ENCODE measurements at regions not wholly inside any gene's neighbourhood (a gene's known extent, or its start where the extent isn't known, plus 50 kb on each side); places are given as distances from the start of the nearest gene placed in this dataset.
"Not testable (repeated sequence)": the region's sequence is repeated elsewhere in the genome, so short reads cannot be mapped to it uniquely, and the experiment has no call there.

DNA sequence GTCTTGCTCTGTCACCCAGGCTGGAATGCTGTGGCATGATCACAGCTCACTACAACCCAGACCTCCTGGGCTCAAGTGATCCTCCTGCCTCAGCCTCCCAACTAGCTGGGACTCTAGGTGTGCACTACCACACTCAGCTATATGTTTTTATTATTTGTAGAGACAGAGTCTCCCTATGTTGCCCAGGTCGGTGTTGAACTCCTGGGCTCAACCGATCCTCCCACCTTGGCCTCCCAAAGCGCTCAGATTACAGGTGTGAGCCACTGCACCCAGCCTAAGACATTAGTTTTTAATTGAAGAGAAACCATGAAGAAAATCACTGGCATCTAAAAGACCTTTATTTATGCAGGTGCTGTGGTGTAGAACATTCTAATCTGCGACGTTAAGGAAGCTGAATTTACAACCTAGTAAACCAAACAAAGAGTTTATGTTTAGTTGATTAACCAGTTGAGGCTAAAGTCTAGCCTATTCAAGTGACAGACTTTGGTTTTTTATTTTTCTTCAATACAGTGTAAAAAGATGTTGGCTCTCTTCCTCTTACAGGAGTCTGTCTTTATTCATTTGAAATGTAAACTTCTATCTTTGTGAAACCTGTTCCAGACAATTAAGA, 52.5 kb upstream of the NBL1 start:
- DNase-seq (ENCODE audit: low spot score) = no peak

DNA sequence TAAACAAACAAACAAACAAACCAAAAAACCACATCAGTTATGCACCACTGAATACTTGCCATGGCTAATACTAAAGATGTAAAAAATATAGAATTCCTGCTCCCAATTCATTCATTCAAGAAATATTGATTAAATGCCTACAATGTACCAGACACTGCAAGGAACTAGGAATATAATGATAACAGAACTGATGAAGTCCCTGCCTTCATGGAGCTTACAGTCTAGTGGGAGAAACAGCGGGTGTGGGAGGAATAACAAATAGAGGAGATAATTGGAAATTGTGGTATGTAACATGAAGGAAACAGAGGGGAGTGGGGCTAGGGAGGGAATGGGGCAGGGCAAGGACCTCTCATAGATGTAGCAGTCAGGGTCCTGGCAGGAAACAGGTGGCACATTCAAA, 58.6 kb upstream of the NBL1 start:
- DNase-seq (ENCODE audit: low spot score) = no peak

DNA sequence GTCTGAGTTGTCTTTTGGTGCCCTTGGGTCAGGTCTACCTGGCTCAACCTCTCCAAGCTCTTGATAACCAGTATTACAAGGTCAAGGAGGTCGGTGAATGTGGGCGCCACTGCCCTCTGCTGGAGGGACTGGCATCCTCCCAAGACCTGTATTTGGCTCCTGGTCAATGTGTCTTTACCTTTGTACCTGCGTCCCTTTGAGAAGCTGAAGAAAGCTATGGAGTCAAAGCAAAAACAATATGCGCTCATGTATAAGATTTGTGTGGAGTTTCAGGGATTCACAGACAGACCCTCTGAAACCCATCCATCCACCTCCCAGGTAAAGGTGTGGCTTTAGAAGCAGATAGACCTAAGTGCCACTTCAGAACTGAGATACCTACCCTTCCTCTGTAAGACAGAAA, 61.8 kb upstream of the NBL1 start:
- DNase-seq (ENCODE audit: low spot score) = peak; percentile 41

DNA sequence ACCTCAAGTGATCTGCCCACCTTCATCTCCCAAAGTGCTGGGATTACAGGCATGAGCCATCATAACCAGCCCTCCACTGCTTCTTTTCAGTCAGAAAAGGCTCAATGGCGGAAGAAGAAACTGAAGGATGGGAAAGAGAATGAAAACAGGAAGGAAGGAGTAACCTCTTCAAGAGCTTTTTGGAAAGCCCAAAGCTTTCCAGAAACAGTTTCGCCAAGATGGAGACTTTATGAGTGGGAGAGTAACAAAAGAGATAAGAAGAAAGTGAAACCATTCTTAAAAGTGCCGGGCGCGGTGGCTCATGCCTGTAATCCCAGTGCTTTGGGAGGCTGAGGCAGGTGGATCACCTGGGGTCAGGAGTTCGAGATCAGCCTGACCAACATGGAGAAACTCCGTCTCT, 62.7 kb upstream of the NBL1 start:
- no peak for DNase-seq (ENCODE audit: low spot score)

DNA sequence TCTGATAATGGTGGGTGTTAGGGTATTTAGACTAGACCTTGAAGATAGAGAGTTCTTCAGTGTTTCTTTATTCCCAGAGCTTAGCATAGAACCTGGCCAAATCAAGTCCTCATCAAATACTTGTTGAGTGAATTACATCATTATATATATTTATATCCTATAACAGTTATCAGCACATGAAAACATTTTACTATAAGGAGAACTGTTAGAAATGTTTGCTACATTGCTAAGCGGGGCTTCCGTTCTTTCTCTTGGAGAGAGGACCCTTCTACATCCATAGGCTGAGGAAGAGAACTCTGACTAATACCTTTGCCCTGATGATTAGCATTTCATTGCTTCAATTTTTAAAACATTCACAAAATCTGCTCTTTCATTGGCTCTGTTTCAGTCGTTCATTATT, 66.5 kb upstream of the NBL1 start:
- DNase-seq (ENCODE audit: low spot score) = no peak

DNA sequence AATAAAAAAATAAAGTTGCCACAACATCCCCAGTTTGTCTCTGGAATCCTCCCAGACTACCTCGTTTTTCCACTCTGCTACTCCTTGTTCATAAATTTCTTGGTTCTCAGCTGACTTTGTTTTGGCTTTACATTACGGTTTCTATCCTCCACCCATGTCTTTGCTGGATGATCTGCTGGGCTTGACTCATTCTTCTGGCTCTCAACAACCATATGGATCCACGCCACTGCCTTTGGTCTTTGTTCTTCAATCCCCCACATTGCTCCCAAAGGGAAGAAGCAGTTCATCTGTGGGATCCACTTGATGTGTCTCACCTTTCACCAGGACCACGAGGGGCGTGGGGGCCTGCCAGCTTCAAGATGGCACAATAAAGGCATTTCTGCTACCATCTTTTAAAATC, 67.1 kb upstream of the NBL1 start:
- no peak for DNase-seq (ENCODE audit: low spot score)

DNA sequence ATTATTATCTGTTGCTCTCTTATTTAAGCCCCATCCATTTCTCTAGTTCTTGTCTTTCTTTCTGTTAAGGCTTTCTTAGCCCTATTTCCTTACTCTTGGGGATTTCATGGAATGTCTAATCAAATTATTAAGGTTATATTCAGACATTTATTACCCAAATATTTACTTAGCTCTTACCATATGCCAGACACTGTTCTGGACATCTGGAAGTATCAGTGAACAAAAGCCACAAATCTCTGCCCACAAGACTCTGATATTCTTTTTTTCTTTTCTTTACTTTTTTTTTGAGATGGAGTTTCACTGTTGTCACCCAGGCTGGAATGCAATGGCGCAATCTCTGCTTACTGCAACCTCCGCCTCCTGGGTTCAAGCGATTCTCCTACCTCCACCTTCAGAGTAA, 74.3 kb upstream of the NBL1 start:
- no peak for DNase-seq (ENCODE audit: low spot score)

DNA sequence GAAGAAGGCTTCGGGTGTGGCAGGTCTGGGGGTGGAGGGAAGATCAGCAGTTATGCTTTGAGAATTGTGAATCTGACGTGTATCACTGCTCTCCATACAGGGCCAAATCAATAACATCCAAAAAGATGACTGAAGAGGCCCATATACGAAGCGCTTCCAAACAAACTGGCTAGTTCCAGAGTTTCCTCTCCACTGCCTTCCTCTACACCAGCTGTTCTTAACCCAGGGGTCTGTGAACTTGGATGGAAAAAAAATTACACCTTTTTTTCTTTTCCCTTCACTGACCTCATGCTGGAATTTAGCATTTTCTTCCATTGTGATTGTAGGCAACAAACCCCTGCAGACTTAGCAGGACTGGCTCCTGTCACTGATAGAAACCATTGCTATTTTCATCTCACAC, 77.1 kb upstream of the NBL1 start:
- DNase-seq (ENCODE audit: low spot score) = no peak

DNA sequence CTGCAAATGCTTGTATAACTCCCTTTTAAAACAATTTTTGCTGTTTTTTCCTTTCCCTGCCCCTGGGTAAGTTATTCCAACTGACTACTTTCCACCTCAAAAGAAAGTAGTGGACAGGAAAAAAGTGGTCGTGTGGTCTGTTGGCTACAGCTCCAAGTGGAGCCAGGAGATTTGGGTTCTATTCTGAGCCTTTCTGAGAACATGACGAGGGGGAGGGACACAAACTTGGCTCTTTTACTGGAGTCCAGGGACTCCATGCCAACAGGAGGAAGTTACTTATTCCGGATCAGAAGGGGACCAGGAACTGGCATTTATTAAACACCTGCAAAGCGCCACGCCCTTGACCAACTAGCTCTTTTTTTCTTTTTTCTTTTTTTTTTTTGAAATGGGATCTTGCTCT, 79.0 kb upstream of the CAPZB start:
- no peak for DNase-seq (ENCODE audit: low spot score)

DNA sequence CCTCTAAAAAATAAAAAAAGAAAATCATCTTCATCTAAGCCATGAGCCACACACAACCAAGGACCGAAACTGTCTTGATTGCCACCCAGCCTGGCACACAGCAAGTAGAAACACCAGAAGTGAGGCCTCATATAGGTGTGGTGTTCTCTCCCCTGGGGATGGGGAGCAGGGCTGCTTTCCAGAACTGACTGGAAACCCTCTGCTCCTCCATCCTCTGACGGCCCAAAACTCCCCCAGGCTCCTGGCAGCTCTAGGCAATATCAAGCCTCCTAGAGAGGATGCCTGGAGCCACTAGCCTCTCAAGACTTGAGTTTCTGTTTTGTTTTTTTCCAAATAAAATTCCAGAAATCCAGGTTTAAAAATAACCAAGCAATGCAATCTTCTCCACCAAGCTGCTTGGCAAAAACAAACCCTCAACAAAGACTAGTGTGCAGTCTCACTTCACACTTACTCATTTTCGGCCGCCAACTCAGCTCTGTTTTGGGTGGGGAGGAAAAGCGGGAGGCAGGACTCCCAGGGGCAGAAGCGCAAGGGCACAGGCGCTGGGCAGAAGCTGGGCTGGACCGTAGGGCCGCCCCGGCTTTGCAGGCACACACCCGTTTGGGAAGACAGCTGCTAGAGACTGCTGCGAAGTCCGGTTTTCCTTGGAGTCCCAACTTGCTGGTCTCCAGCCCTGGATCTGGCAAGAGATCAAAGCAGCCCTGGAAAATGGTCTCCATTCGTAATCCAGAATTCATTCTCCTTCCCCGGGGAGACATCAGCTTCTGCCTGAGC, 78.2 kb upstream of the CAPZB start:
- DNase-seq (ENCODE audit: low spot score) = no peak

DNA sequence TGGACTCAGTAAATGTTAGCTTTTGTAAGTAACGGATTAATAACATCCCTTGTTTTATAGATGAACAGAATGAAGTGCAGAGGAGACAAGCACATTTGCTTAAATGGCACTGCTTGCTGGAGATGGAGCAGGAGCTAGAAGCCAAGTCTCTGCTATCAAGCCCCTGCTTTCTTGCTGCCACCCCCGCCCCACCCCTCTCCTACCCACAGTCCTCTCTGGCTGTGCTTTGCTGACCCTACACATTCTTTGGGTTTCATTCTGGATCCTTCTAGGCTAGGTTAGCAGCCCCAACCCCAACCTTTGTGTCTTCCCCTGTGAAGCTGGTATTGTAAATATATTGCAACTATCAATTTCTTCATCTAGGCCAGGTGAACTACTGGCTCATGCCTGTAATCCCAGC, 77.5 kb upstream of the CAPZB start:
- DNase-seq (ENCODE audit: low spot score) = no peak

DNA sequence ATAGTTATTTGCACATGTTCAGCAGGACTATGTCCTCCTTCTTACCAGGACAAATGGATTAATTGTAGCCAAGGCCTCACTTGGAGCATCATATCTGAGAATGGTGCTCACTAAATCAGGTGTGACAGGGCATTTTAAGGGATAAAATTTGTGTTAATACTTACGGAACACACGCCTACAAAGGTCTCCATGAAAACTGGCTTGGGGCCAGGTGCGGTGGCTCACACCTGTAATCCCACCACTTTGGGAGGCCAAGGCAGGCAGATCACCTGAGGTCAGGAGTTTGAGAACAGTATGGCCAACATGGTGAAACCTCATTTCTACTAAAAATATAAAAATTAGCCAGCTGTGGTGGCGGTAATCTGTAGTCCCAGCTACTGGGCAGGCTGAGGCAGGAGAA, 75.1 kb upstream of the CAPZB start:
- DNase-seq (ENCODE audit: low spot score) = no peak

DNA sequence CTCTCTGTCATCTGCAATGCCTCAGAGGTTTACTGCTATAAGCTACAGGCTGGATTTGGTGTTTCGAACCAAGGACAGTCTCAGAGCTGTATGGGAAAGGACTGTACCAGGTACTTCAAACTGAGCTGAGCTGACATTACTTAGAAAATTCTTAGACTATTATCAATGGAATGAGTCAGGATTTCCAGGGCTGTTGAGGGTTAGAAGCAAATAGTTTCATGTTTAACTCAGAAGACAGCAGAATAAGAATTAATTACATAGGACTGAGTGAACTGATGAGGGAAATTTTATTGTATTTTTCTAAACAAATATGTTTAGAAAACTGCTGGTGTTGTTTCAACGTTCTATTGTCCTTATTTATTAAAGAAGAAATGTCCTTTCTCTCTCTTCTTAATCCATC, 74.3 kb upstream of the CAPZB start:
- DNase-seq (ENCODE audit: low spot score) = no peak

DNA sequence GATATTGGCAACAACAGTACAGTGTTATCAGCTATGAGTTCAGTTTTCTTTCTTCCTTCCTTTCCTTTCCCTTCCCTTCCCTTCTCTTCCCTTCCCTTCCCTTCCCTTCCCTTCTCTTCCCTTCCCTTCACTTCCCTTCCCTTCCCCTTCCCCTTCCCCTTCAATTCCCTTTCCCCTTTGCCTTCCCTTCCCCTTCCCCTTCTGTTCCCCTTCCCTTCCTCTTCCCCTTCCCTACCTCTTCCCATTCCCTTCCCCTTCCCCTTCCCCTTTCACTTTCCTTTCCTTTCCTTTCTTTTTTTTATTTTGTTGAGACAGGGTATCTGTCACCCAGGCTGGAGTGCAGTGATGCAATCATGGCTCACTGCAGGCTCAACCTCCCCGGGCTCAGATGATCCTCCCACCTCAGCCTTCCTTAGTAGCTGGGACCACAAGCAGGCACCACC, 72.3 kb upstream of the CAPZB start:
- DNase-seq (ENCODE audit: low spot score) = no peak

DNA sequence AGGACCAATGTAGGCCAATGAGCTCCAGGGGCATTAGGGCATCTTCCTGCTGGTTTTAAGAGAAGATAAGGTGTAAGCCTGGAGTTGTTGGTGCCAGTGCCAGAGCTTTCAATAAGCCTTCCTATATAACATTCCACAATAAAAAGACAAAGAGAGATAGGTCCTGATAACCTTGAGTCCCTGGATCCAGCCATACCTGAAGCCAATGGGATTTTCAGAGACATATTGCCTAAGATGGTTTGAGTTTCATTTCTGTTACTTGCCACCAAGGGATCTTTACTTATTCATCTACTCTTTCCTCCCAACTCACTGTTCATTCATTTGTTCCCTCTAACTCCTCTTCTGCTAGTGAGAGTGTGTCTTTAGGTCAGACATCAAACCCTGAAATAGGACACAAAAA, 68.8 kb upstream of the CAPZB start:
- no peak for DNase-seq (ENCODE audit: low spot score)

DNA sequence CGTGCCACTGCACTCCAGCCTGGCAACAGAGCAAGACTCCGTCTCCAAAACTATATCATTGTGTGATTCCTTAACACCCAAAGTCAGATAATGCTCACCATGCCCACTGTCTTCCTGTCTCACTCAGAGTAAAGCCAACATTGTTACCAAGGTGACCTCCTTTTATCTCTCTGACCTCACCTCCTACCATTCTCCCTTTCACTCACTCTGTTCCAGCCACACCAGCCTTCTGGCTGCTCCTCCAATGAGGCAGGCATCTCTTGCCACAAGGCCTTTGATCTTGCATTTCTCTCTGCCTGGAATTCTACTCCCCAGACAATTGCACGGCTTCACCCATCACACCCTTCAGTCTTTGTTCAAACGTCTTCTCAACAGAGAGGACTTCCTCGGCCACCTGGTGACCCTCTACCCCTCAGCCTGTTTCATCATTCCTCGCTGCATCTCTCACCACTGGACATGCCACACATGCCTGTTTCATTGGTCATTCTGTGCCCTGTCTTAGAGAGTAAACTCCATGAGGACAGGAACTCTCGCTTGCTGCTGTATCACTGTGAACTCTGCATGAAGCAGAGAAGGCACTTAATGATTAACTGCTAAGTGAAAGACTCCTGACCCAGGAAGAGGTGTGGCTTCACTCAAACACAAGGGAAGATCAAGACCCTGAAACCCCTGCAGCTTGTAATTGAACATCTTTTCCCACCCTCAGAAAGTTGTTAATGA, 67.1 kb upstream of the CAPZB start:
- DNase-seq (ENCODE audit: low spot score) = no peak

DNA sequence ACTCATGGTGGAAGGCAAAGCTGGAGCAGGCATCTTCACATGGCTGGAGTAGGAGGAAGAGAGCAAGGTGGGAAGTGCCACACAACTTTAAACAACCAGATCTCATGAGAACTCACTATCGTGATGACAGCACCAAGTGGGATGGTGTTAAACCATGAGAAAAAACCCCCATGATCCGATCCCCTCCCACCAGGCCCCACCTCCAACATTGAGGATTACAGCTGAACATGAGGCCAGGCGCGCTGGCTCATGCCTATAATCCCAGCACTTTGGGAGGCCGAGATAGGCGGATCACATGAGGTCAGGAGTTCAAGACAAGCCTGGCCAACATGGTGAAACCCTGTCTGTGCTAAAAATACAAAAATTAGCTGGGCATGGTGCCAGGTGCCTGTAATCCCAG, 66.5 kb upstream of the CAPZB start:
- not testable (repeated sequence) for DNase-seq (ENCODE audit: low spot score)

DNA sequence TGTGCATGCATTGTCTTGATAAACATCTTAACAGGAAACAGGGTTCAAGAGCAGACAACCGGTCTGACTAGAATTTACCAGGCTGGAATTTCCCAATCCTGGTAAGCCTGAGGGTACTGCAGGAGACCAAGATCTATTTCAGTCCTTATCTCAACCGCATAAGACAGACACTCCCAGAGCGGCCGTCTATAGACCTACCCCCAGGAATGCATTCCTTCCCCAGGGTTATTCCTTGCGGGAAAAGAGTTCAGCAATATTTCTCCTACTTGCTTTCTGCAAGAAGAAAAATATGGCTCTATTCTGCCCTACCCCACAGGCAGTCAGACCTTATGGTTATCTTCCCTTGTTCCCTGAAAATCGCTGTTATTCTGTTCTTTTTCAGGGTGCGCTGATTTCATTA, 65.1 kb upstream of the CAPZB start:
- not testable (repeated sequence) for DNase-seq (ENCODE audit: low spot score)

DNA sequence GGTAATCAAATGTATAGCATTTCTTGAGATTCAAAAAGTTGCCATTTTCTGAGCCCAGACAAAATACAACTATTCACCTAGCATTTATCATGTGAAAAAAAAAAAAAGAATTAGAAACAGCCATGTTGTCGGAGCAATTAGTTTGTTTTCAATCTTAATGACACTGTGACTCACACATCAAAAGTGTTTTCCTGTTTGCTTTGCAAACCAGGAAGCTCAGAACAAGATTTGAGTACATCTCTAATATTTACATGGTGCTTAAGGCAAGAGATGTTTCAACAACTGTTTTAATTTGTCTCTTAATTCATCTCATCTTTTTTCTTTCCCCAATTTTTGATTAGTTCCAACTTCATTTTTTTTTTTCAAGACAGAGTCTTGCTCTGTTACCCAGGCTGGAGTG, 62.5 kb upstream of the CAPZB start:
- no peak for DNase-seq (ENCODE audit: low spot score)

DNA sequence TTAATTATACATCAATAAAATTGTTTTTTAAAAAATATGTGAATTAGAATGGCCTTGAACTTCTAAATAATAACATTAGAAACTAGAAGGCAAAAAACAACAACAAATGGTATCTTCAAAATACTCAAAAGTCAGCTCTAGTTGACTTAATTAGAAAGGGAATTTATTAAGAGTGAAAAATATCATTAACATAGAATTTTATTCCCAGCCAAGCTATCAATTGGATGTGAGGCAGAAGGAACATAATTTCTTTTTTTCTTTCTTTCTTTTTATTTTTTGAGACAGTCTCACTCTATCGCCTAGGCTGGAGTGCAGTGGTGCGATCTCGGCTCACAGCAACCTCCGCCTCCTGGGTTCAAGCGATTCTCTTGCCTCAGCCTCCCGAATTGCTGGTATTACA, 51.2 kb upstream of the CAPZB start:
- DNase-seq (ENCODE audit: low spot score) = no peak

DNA sequence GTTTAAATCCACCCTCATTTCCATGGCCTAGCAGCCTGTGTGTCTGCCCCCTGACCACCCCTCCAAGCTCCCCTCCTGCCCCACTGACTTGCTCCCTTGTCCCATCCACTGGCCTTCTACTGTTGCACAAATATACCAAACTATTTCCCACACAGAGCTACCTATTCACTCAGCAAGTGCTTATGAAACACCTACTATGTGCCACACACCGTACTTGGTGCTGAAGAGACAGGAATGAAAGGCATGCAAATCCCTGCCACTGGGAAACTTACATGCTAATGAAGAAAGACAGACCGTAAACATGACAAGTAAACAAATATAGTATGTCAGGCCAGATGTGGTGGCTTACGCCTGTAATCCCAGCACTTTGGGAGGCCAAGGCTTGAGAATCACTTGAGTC, 49.9 kb upstream of the CAPZB start:
- DNase-seq (ENCODE audit: low spot score) = no peak

Data from cerebellar cortex (tissue), 1 donor.